ENCODE measurements at regions not wholly inside any gene's neighbourhood (a gene's known extent, or its start where the extent isn't known, plus 50 kb on each side); places are given as distances from the start of the nearest gene placed in this dataset.

DNA sequence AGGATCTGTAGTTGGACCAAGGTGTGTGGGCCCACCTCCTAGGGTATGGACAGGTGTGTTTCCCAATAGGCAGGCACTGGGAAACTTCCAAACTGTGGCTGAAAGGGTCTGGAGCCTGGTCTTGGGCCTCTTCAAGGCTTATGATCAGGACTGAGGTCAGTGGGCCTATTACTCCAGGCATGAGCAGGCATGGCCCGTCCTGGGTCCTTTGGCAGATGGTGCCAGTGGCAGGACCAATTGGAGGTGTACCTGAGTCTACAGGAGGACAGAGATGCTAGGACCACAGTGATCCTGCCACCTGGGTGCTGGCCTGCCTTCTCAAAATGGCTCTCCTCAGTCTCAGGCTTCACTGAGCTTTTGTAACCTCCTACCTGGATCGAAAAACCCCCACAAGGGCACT is 95.4 kb downstream of the RAB18 start:
- ATAC-seq (no peak), DNase-seq (no peak)
- no peaks in the 10 kb centered on the region for H3K9me3 ChIP-seq
- no peak overlapping the region for H3K4me3 ChIP-seq
- H3K4me1 ChIP-seq: no peaks in the 10 kb centered on the region
- H3K36me3 ChIP-seq: no peaks in the 10 kb centered on the region
- intact Hi-C loops (cut with DNase I; ENCODE audit: low total_unique reads): no loop called here
- in situ Hi-C loops (cut with MboI; ENCODE audit: low sequenced_read_pairs in 4 of 4): no loop called here
- TF ChIP-seq POLR2A (IDR thresholded peaks at IDR 0.05): no peak
- TF ChIP-seq, protein P1, sequence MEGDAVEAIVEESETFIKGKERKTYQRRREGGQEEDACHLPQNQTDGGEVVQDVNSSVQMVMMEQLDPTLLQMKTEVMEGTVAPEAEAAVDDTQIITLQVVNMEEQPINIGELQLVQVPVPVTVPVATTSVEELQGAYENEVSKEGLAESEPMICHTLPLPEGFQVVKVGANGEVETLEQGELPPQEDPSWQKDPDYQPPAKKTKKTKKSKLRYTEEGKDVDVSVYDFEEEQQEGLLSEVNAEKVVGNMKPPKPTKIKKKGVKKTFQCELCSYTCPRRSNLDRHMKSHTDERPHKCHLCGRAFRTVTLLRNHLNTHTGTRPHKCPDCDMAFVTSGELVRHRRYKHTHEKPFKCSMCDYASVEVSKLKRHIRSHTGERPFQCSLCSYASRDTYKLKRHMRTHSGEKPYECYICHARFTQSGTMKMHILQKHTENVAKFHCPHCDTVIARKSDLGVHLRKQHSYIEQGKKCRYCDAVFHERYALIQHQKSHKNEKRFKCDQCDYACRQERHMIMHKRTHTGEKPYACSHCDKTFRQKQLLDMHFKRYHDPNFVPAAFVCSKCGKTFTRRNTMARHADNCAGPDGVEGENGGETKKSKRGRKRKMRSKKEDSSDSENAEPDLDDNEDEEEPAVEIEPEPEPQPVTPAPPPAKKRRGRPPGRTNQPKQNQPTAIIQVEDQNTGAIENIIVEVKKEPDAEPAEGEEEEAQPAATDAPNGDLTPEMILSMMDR (IDR thresholded peaks at IDR 0.05 in 4 of 5, conservative IDR thresholded peaks at IDR 0.05 in 1 of 5): no peak
- no peaks in the 10 kb centered on the region for H3K27me3 ChIP-seq
- H3K27ac ChIP-seq: no peak overlapping the region

DNA sequence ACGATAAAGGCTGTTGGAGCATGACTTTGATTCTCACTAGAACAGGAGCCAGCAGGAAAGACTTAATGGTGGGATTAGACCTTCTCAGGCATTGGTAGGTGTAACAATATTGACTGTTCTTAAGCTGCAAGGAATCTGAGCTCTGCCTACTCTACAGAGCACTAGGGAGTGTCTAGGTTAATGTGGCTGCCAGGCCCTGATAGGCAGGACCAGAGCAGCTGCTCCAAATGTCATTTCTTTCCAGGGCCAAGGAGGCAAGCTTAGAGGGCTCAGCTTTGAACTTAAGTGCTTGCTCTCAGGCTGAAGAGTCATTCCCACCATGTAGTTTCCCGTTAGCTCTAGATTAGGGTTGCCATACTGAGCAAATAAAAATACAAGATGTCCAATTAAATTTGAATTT is 96.8 kb downstream of the RAB18 start:
- no peak for DNase-seq
- Histone ChIP-seq H3K4me3 (no peak overlapping the region), H3K27me3 (no peaks in the 10 kb centered on the region), H3K4me1 (no peaks in the 10 kb centered on the region), H3K36me3 (no peaks in the 10 kb centered on the region), H3K27ac (no peak overlapping the region), H3K9me3 (no peaks in the 10 kb centered on the region)
- intact Hi-C loops (cut with DNase I; ENCODE audit: low total_unique reads): no loop called here
- TF ChIP-seq, protein P1 (IDR thresholded peaks at IDR 0.05 in 4 of 5, conservative IDR thresholded peaks at IDR 0.05 in 1 of 5): no peak
- no peak for TF ChIP-seq POLR2A (IDR thresholded peaks at IDR 0.05)
- ATAC-seq: no peak
- in situ Hi-C loops (cut with MboI; ENCODE audit: low sequenced_read_pairs in 4 of 4): no loop called here

DNA sequence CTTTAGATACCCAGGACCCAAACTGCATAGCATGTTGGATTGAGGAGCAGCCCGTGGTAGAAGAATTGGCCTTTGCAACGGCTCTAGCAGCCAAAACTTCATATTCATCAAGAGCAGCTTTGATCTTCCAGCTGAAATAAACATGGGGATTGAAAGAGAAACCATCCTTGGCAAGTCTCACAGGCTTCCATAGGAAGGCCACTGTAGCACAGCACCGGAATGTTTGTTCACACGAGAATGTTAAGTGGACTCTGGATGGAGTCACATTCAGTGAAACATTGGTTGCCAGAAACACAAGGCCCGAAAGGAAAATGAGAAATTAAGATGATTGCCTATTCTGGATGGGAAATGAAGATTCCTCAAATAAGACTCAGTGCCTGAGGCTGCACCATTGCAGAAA is 97.4 kb downstream of the RAB18 start:
- Histone ChIP-seq H3K4me1 (no peaks in the 10 kb centered on the region), H3K36me3 (no peaks in the 10 kb centered on the region), H3K27ac (no peak overlapping the region), H3K27me3 (no peaks in the 10 kb centered on the region), H3K4me3 (no peak overlapping the region), H3K9me3 (no peaks in the 10 kb centered on the region)
- no peak for ATAC-seq
- intact Hi-C loops (cut with DNase I; ENCODE audit: low total_unique reads) (no loop called here), in situ Hi-C loops (cut with MboI; ENCODE audit: low sequenced_read_pairs in 4 of 4) (no loop called here)
- DNase-seq: no peak
- TF ChIP-seq, protein P1 (IDR thresholded peaks at IDR 0.05 in 4 of 5, conservative IDR thresholded peaks at IDR 0.05 in 1 of 5): no peak
- TF ChIP-seq POLR2A (IDR thresholded peaks at IDR 0.05): no peak

DNA sequence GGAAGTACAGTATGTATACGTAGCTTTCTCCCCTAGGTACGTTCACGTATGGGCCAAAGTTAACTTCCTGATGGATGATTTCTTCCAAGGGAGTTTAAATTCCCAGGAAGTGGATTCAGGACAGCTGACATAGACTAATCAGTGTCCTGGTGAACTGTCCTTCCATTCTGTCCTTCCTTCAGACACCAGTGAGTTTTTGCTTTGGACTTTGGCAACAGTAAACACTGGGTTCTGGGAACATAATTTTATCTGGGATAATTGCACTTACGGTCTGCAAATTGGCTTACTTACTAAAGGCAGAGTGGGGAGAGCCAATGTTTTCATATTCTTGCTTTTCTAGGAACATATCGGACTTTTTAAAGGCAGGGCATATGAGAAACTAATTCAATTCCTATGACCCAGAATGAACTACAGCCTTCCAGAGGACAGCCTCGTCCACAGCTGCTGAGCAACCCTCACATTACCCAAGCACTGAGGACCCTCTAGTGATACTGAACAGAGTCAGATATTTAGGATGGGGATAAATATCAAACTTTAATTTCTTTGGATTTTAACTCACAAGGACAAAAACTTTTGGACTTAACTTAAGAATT is 97.9 kb downstream of the RAB18 start:
- TF ChIP-seq POLR2A (IDR thresholded peaks at IDR 0.05): no peak
- TF ChIP-seq, protein P1 (IDR thresholded peaks at IDR 0.05 in 4 of 5, conservative IDR thresholded peaks at IDR 0.05 in 1 of 5): no peak
- DNase-seq (no peak), ATAC-seq (no peak)
- no peaks in the 10 kb centered on the region for H3K9me3 ChIP-seq
- H3K27ac ChIP-seq: no peak overlapping the region
- no peaks in the 10 kb centered on the region for H3K36me3 ChIP-seq
- in situ Hi-C loops (cut with MboI; ENCODE audit: low sequenced_read_pairs in 4 of 4): no loop called here
- H3K4me1 ChIP-seq: no peaks in the 10 kb centered on the region
- H3K4me3 ChIP-seq: no peak overlapping the region
- no peaks in the 10 kb centered on the region for H3K27me3 ChIP-seq
- intact Hi-C loops (cut with DNase I; ENCODE audit: low total_unique reads): no loop called here

DNA sequence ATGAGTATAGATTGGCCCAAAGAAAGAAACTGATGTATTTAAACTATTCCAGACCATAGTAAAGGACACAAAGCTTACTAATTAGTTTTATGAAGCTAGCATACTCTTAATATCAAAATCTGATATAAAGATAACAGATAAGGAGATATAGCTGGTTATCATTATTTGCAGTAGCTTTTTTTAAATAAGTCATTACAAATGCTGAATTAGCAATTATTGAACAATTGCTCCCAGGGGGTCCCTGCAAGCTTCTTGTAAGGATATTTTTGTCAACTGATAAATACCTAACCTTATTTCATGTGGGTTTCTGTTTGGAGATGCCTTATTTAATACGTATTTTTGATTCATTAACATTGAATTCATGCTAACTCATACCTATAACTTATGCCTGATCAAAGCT is 99.0 kb downstream of the RAB18 start:
- in situ Hi-C loops (cut with MboI; ENCODE audit: low sequenced_read_pairs in 4 of 4) (no loop called here), intact Hi-C loops (cut with DNase I; ENCODE audit: low total_unique reads) (no loop called here)
- DNase-seq: no peak
- no peaks in the 10 kb centered on the region for H3K4me1 ChIP-seq
- H3K27ac ChIP-seq: no peak overlapping the region
- TF ChIP-seq POLR2A (IDR thresholded peaks at IDR 0.05): no peak
- TF ChIP-seq, protein P1 (IDR thresholded peaks at IDR 0.05 in 4 of 5, conservative IDR thresholded peaks at IDR 0.05 in 1 of 5): no peak
- H3K36me3 ChIP-seq: no peaks in the 10 kb centered on the region
- no peaks in the 10 kb centered on the region for H3K9me3 ChIP-seq
- H3K27me3 ChIP-seq: no peaks in the 10 kb centered on the region
- ATAC-seq: no peak
- H3K4me3 ChIP-seq: no peak overlapping the region
